Breast epithelium (tissue), 3 donors: ENCODE measurements at regions not wholly inside any gene's neighbourhood (a gene's known extent, or its start where the extent isn't known, plus 50 kb on each side); places are given as distances from the start of the nearest gene placed in this dataset.
"Not testable (repeated sequence)": the region's sequence is repeated elsewhere in the genome, so short reads cannot be mapped to it uniquely, and the experiment has no call there.

Experiments used
- POLR2AphosphoS5 ChIP-seq, 3 donors: sonication (generic); formaldehyde crosslinking; IDR thresholded peaks; one replicate each; pipeline ENCODE4 v1.6.1; 2017; ENCODE audit warnings: antibody characterized with exemption in 3 of 3
- TF ChIP-seq, protein P1 (sequence below), 3 donors: fragments of 450-650 bp; IDR thresholded peaks; one replicate each; pipeline ENCODE4 v1.5.1; 2016 to 2017; ENCODE audit warnings: antibody characterized with exemption in 3 of 3, mild to moderate bottlenecking in 3 of 3, moderate library complexity in 3 of 3

GRCh38 chr9:27690816-27691215 is 117.5 kb upstream of the C9orf72 start:
- TF ChIP-seq POLR2AphosphoS5 (IDR thresholded peaks at IDR 0.05), result not testable (repeated sequence)
- TF ChIP-seq, protein P1, sequence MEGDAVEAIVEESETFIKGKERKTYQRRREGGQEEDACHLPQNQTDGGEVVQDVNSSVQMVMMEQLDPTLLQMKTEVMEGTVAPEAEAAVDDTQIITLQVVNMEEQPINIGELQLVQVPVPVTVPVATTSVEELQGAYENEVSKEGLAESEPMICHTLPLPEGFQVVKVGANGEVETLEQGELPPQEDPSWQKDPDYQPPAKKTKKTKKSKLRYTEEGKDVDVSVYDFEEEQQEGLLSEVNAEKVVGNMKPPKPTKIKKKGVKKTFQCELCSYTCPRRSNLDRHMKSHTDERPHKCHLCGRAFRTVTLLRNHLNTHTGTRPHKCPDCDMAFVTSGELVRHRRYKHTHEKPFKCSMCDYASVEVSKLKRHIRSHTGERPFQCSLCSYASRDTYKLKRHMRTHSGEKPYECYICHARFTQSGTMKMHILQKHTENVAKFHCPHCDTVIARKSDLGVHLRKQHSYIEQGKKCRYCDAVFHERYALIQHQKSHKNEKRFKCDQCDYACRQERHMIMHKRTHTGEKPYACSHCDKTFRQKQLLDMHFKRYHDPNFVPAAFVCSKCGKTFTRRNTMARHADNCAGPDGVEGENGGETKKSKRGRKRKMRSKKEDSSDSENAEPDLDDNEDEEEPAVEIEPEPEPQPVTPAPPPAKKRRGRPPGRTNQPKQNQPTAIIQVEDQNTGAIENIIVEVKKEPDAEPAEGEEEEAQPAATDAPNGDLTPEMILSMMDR (IDR thresholded peaks at IDR 0.05), result not testable (repeated sequence)
